ENCODE measurements at regions not wholly inside any gene's neighbourhood (a gene's known extent, or its start where the extent isn't known, plus 50 kb on each side); places are given as distances from the start of the nearest gene placed in this dataset.

DNA sequence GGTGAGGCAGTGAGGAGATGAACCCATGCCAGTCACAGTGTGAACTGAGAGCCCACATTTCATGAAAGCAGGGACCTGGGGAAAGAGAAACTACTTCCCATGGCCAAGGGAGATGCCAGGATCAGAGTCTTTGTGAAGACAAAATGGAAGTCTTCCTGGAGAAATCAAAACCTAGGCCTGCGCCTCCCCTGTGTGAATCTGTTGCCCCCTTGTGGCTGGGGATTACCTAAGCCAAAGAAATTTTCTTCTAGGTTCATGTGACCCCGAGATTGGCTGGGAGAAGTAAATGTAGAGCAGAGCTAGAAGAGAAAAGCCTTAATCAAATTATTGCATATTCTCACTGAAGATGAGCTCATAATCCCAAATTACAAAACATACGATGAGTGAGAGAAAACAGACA, 1075.3 kb downstream of the TBC1D22A start:
- in situ Hi-C loops (cut with HindIII; ENCODE audit: low sequenced_read_pairs): loop anchor here (25.0 kb wide), 1 partner anchor 1000 kb away; no protein-coding TSS in a partner anchor
- TF ChIP-seq, protein P1, sequence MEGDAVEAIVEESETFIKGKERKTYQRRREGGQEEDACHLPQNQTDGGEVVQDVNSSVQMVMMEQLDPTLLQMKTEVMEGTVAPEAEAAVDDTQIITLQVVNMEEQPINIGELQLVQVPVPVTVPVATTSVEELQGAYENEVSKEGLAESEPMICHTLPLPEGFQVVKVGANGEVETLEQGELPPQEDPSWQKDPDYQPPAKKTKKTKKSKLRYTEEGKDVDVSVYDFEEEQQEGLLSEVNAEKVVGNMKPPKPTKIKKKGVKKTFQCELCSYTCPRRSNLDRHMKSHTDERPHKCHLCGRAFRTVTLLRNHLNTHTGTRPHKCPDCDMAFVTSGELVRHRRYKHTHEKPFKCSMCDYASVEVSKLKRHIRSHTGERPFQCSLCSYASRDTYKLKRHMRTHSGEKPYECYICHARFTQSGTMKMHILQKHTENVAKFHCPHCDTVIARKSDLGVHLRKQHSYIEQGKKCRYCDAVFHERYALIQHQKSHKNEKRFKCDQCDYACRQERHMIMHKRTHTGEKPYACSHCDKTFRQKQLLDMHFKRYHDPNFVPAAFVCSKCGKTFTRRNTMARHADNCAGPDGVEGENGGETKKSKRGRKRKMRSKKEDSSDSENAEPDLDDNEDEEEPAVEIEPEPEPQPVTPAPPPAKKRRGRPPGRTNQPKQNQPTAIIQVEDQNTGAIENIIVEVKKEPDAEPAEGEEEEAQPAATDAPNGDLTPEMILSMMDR (IDR thresholded peaks at IDR 0.05; ENCODE audit: low read depth, low read length, missing control alignments): peak; percentile 31
- no peak overlapping the region for H3K4me3 ChIP-seq (ENCODE audit: low read depth, low read length)
- DNase-seq (ENCODE audit: low read depth): no peak

DNA sequence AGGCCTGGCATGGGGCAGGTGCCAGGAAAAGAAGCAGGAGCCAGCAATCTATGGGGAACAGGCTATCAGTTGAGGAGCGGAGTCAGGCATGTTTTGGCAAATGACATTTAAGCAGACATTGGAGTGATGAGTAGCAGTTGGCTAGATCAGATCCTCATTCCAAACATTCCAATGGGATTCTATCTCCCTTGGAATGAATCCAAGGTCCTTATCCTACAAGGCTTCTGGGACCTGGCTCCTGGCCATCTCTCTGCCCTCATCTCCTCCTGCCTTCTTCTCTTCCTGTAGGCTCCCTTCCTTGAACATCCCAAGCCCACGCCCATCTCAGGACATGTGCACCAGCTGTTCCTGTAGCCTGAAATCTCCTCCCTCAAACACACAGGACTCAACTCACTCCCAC, 1074.5 kb downstream of the TBC1D22A start:
- no peak for DNase-seq (ENCODE audit: low read depth)
- in situ Hi-C loops (cut with HindIII; ENCODE audit: low sequenced_read_pairs): loop anchor here (25.0 kb wide), 1 partner anchor 1000 kb away; no protein-coding TSS in a partner anchor
- TF ChIP-seq, protein P1 (IDR thresholded peaks at IDR 0.05; ENCODE audit: low read depth, low read length, missing control alignments): no peak
- no peak overlapping the region for H3K4me3 ChIP-seq (ENCODE audit: low read depth, low read length)

DNA sequence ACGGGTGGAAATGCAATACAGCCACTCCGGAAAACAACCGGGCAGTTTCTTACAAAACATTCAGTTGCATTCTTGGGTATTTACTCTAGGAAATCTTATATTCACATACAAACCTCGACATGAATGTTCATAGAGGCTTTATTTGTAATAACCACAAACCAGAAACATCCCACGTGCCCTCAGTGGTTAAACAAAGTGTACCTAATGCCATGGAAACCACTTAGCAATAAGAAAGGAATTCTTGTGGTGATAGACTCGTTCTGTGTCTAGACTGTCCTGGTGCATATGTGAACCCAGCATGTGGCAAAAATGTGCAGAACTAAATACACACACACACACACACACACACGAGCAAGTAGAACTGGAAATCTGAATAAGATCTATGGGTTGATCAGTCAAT, 1073.3 kb downstream of the TBC1D22A start:
- DNase-seq (ENCODE audit: low read depth): peak; percentile 96
- in situ Hi-C loops (cut with HindIII; ENCODE audit: low sequenced_read_pairs): loop anchor here (25.0 kb wide), 1 partner anchor 998 kb away; no protein-coding TSS in a partner anchor
- H3K4me3 ChIP-seq (ENCODE audit: low read depth, low read length): no peak overlapping the region
- TF ChIP-seq, protein P1 (IDR thresholded peaks at IDR 0.05; ENCODE audit: low read depth, low read length, missing control alignments): no peak

DNA sequence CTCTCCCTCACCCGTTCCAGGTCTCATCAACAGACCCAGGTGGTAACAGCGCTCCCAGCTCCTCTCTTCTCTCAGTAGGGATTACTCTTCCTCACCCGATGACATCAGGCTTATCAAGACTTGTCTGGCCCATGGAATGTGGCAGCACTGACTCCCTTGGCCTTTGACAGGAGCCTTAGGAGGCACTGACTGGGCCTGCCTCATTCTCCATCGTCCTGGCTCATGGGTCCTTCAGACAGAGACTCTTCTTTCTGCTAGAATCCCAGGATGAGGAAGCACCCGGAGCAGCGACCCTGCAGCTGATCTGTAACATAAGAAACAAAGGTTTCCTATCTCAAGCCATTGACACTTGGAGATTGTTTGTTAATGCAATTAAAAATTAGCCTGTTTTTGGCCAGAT, 1063.6 kb downstream of the TBC1D22A start:
- in situ Hi-C loops (cut with HindIII; ENCODE audit: low sequenced_read_pairs): loop anchor here (25.0 kb wide), 1 partner anchor 989 kb away; no protein-coding TSS in a partner anchor
- DNase-seq (ENCODE audit: low read depth): no peak
- H3K4me3 ChIP-seq (ENCODE audit: low read depth, low read length): no peak overlapping the region
- TF ChIP-seq, protein P1 (IDR thresholded peaks at IDR 0.05; ENCODE audit: low read depth, low read length, missing control alignments): no peak

DNA sequence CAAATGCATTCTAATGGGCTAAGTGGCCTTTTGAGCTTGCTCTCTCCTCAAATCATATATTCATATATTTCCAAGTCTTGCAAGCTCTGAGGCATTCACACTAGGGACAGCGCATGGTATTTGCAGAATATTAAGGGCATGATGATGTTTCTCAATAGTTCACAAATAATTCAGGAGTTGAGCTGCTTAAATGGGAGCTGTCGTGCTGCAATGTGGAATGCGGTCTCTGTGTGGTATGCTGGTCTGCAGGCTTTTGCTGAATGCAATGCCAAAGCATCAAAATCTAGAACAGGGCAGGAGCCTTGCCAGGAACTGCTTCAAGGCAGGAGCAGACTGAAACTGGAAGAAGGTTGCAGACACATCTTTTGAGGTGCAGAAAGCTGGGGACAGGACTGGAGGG, 1060.0 kb downstream of the TBC1D22A start:
- in situ Hi-C loops (cut with HindIII; ENCODE audit: low sequenced_read_pairs): no loop called here
- no peak overlapping the region for H3K4me3 ChIP-seq (ENCODE audit: low read depth, low read length)
- TF ChIP-seq, protein P1 (IDR thresholded peaks at IDR 0.05; ENCODE audit: low read depth, low read length, missing control alignments): no peak
- no peak for DNase-seq (ENCODE audit: low read depth)

DNA sequence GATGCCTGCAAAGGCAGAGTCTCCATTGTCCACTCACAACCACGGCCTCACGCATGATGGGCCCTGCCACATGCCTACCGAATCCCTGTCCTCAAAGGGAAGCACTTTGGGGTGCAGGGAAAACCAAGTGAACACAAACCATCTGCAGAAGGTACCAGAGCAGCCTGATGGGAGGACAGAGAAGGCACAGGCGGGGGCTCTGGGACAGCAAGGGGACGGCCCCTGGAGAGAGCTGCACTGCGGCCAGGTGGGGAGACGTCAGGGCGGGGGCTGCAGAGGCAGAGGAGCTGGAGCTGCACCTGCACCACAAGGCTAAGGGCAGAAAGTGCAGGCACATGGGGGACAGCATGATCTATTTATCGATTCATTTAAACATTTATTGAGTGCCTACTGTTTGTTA, 1056.0 kb downstream of the TBC1D22A start:
- TF ChIP-seq, protein P1 (IDR thresholded peaks at IDR 0.05; ENCODE audit: low read depth, low read length, missing control alignments): no peak
- H3K4me3 ChIP-seq (ENCODE audit: low read depth, low read length): no peak overlapping the region
- in situ Hi-C loops (cut with HindIII; ENCODE audit: low sequenced_read_pairs): no loop called here
- DNase-seq (ENCODE audit: low read depth): no peak
